Esophagus squamous epithelium (tissue), 4 donors: ENCODE measurements at regions not wholly inside any gene's neighbourhood (a gene's known extent, or its start where the extent isn't known, plus 50 kb on each side); places are given as distances from the start of the nearest gene placed in this dataset.

Experiments used
- POLR2A ChIP-seq, 4 donors: fragments of 450-650 bp; IDR thresholded peaks; one replicate each; pipeline ENCODE4 v1.6.1; 2017; ENCODE audit warnings: antibody characterized with exemption in 4 of 4, mild to moderate bottlenecking in 4 of 4, moderate library complexity in 3 of 4
- TF ChIP-seq, protein P1 (sequence below), 6 experiments: fragments of 450-650 bp in 4 of 6; fragments of 200-600 bp in 2 of 6; sonication (generic) in 2 of 6; IDR thresholded peaks; one replicate each; pipeline ENCODE4 v1.5.1; 2016 to 2019; ENCODE audit warnings: antibody characterized with exemption in 6 of 6, mild to moderate bottlenecking in 4 of 6, moderate library complexity in 4 of 6

DNA sequence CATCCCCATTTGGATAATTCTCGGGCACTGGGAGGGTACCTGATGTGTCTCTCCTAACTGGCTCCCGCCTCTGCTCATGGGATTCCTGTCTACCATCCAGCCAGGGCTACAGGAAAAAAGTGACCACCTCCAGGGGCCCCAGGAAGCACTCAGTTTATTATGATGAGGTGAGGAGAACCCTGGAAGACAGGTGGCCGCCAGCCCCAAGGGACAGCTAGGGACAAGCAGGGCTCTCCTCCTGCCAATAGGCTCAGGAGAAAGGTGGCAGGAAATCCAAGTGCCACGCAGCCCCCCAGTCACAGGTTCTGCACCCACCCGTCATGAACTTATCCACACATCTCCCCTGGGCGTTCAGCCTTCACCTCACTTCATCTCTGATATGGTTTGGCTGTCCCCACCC is 61.5 kb upstream of the ZNF354A start:
- TF ChIP-seq, protein P1, sequence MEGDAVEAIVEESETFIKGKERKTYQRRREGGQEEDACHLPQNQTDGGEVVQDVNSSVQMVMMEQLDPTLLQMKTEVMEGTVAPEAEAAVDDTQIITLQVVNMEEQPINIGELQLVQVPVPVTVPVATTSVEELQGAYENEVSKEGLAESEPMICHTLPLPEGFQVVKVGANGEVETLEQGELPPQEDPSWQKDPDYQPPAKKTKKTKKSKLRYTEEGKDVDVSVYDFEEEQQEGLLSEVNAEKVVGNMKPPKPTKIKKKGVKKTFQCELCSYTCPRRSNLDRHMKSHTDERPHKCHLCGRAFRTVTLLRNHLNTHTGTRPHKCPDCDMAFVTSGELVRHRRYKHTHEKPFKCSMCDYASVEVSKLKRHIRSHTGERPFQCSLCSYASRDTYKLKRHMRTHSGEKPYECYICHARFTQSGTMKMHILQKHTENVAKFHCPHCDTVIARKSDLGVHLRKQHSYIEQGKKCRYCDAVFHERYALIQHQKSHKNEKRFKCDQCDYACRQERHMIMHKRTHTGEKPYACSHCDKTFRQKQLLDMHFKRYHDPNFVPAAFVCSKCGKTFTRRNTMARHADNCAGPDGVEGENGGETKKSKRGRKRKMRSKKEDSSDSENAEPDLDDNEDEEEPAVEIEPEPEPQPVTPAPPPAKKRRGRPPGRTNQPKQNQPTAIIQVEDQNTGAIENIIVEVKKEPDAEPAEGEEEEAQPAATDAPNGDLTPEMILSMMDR (IDR thresholded peaks at IDR 0.05): no peak
- no peak for TF ChIP-seq POLR2A (IDR thresholded peaks at IDR 0.05)
